B cell (primary cell): ENCODE measurements at regions not wholly inside any gene's neighbourhood (a gene's known extent, or its start where the extent isn't known, plus 50 kb on each side); places are given as distances from the start of the nearest gene placed in this dataset.

Source experiments
- CTCF ChIP-seq: fragments of 200-600 bp; IDR thresholded peaks from one replicate; pipeline ENCODE4 v1.8.0; 2022; ENCODE audit warnings: antibody characterized with exemption, mild to moderate bottlenecking
- EZH2 ChIP-seq: IDR thresholded peaks from 2 replicates; pipeline ENCODE4 v1.6.1; 2012; ENCODE audit warnings: borderline replicate concordance, low read depth, mild to moderate bottlenecking, moderate library complexity, low read length; ENCODE audit not compliant: insufficient read depth, poor library complexity, severe bottlenecking

- TF ChIP-seq CTCF: no peak
- no peak for TF ChIP-seq EZH2
Observed at GRCh38 chr11:131027491-131027890, 111.2 kb upstream of the SNX19 start.
